ENCODE measurements at regions not wholly inside any gene's neighbourhood (a gene's known extent, or its start where the extent isn't known, plus 50 kb on each side); places are given as distances from the start of the nearest gene placed in this dataset.
A peak's percentile ranks its signal among the peaks of the same experiment; 100 is the strongest.

GRCh38 chr12:97756741-97757140 lies 294.1 kb downstream of the RMST start:
- Histone ChIP-seq H3K36me3 (no peaks in the 10 kb centered on the region), H3K9me3 (no peaks in the 10 kb centered on the region), H3K27ac (peak overlapping the region; percentile 52 to 62), H3K4me3 (no peak overlapping the region), H3K27me3 (no peaks in the 10 kb centered on the region), H3K4me1 (peaks cover 0 to 36% (median under 1%) of the 10 kb centered on the region in 4 donors)
- TF ChIP-seq, protein P1, sequence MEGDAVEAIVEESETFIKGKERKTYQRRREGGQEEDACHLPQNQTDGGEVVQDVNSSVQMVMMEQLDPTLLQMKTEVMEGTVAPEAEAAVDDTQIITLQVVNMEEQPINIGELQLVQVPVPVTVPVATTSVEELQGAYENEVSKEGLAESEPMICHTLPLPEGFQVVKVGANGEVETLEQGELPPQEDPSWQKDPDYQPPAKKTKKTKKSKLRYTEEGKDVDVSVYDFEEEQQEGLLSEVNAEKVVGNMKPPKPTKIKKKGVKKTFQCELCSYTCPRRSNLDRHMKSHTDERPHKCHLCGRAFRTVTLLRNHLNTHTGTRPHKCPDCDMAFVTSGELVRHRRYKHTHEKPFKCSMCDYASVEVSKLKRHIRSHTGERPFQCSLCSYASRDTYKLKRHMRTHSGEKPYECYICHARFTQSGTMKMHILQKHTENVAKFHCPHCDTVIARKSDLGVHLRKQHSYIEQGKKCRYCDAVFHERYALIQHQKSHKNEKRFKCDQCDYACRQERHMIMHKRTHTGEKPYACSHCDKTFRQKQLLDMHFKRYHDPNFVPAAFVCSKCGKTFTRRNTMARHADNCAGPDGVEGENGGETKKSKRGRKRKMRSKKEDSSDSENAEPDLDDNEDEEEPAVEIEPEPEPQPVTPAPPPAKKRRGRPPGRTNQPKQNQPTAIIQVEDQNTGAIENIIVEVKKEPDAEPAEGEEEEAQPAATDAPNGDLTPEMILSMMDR (IDR thresholded peaks at IDR 0.05): no peak
- intact Hi-C loops (cut with DNase I; ENCODE audit: low total_unique reads): no loop called here
- DNase-seq: no peak

DNA sequence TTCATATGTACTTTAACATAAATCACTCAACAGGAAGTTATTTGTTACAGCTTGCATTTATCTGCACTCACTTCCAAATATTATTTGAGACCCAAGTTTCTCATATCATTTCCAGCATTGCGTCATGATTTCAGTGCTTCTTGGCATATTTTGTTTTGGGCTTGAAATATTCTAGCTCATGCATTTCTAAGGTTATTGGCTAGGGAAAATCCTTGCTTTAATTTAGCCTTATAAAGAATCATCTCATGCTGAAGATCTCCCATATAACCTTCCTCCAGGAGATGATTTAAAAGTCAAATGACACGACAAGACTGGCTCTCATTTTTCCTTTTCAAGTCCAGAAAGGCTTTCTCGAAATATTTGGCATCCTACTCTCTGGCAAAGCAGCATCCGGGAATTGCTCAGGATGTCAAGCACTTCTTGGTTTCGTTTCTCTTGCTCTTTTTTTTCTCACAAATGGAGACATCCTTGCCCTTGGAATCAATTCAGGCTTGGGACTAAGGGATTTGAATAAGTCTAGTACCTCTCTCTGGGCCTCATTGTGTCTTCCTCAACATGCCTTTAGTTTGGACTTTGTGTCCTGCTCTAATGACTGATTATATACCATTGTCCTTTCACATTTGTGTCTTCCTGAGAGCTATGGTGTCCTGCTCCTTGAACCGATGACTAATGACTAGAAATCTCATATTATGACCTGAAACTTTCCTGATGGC lies 295.0 kb downstream of the RMST start:
- peaks cover 0 to 38% (median under 1%) of the 10 kb centered on the region in 4 donors for H3K4me1 ChIP-seq
- intact Hi-C loops (cut with DNase I; ENCODE audit: low total_unique reads): no loop called here
- no peaks in the 10 kb centered on the region for H3K27me3 ChIP-seq
- H3K9me3 ChIP-seq: no peaks in the 10 kb centered on the region
- H3K36me3 ChIP-seq: no peaks in the 10 kb centered on the region
- H3K4me3 ChIP-seq: peak overlapping the region in 1 of 2 donors; percentile 6
- H3K27ac ChIP-seq: peak overlapping the region; percentile 52 to 62
- TF ChIP-seq, protein P1 (IDR thresholded peaks at IDR 0.05): no peak
- DNase-seq: no peak

GRCh38 chr12:97758194-97758501 lies 295.5 kb downstream of the RMST start:
- Histone ChIP-seq H3K27me3 (no peaks in the 10 kb centered on the region), H3K36me3 (no peaks in the 10 kb centered on the region), H3K4me1 (peaks cover 0 to 38% (median under 1%) of the 10 kb centered on the region in 4 donors), H3K27ac (peak overlapping the region; percentile 52 to 62), H3K4me3 (peak overlapping the region in 1 of 2 donors; percentile 6), H3K9me3 (no peaks in the 10 kb centered on the region)
- DNase-seq: no peak
- TF ChIP-seq, protein P1 (IDR thresholded peaks at IDR 0.05): no peak
- intact Hi-C loops (cut with DNase I; ENCODE audit: low total_unique reads): no loop called here

DNA sequence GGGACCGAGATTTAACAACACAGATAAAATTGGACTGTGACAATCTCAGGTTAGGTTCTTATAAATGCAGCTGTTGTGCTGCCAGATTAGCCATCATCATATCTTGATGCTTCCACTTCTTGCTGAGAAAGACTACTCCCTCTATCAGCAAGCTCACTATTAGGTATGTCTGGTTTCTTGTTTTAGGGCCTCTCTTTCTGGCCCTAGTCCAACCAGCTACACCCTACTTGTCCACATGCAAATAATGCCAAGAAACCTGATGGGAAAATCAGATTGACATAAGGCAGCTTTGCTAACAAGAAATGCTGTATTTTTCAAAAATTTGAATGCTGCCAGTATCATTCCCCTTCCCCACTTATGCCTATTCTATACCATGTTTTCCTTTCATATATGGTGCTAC lies 296.0 kb downstream of the RMST start:
- intact Hi-C loops (cut with DNase I; ENCODE audit: low total_unique reads): no loop called here

GRCh38 chr12:97760601-97761000 lies 298.0 kb downstream of the RMST start:
- no peaks in the 10 kb centered on the region for H3K27me3 ChIP-seq
- H3K4me3 ChIP-seq: no peak overlapping the region
- H3K9me3 ChIP-seq: no peaks in the 10 kb centered on the region
- H3K36me3 ChIP-seq: no peaks in the 10 kb centered on the region
- intact Hi-C loops (cut with DNase I; ENCODE audit: low total_unique reads): no loop called here
- no peak for DNase-seq
- H3K4me1 ChIP-seq: peaks cover 0 to 38% (median under 1%) of the 10 kb centered on the region in 4 donors
- TF ChIP-seq, protein P1 (IDR thresholded peaks at IDR 0.05): no peak
- peak overlapping the region; percentile 52 to 62 for H3K27ac ChIP-seq

More for the DNA sequence above, 296.0 kb downstream of the RMST start:
- peaks cover 0 to 38% (median under 1%) of the 10 kb centered on the region in 4 donors for H3K4me1 ChIP-seq
- H3K36me3 ChIP-seq: no peaks in the 10 kb centered on the region
- no peak overlapping the region for H3K4me3 ChIP-seq
- no peak for DNase-seq
- H3K27ac ChIP-seq: peak overlapping the region; percentile 52 to 62
- no peaks in the 10 kb centered on the region for H3K27me3 ChIP-seq
- no peaks in the 10 kb centered on the region for H3K9me3 ChIP-seq
- TF ChIP-seq, protein P1 (IDR thresholded peaks at IDR 0.05): no peak

Measured in tibial artery (tissue), 4 donors.